GM19351 (cell line): ENCODE measurements at regions not wholly inside any gene's neighbourhood (a gene's known extent, or its start where the extent isn't known, plus 50 kb on each side); places are given as distances from the start of the nearest gene placed in this dataset.

ENCODE experiments used
- ATAC-seq: cut with Tn5 transposase; IDR thresholded peaks from one replicate; pipeline ENCODE4 v1.9.1; 2021; ENCODE audit warnings: mild to moderate bottlenecking, moderate library complexity; ENCODE audit not compliant: unreplicated experiment

DNA sequence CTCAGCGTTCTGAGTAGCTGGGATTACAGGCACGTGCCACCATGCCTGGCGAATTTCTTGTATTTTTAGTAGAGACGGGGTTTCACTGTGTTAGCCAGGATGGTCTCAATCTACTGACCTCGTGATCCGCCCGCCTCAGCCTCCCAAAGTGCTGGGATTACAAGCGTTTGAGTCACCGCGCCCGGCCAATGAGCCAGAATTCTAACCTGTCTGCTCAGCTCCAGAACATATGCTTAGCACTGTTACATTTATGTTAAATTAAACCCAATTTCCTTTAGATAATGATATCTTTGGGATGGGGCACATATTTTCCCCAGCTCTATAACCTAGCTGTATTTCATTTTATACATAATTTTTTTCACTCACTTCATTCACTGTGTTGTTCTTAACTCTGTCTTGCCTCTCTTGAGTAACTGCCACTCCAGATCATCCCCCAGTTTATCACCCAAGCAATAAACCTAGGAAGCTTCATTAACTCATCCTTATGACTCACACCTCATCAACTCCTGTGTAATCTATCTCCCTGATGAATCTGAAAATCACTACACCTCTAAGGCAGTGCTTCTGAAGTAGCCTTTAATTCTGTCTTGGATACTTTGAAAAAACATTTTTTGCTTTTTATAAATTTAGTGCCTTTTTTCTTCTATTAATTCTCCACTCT lies 559.7 kb upstream of the ZWINT start:
- ATAC-seq, result no peak

DNA sequence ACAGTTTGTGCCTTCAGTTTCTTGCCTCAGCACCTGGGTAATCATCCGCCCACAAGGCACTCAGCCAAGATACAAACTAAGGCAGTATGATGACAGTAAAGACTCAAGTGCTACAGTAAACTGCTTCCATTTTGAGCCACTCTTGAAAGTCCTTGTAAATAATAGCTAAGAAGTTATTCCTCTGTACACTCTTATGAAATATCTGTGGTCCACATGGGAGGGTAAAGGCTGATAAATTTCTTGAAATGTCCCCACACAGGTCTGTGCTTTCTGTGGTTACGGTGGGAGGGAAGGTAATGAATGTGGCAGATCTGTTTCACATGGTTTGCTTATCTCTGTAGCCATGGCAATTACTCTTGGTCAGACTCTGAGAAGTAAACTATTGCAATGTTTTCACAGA lies 551.0 kb upstream of the ZWINT start:
- no peak for ATAC-seq

DNA sequence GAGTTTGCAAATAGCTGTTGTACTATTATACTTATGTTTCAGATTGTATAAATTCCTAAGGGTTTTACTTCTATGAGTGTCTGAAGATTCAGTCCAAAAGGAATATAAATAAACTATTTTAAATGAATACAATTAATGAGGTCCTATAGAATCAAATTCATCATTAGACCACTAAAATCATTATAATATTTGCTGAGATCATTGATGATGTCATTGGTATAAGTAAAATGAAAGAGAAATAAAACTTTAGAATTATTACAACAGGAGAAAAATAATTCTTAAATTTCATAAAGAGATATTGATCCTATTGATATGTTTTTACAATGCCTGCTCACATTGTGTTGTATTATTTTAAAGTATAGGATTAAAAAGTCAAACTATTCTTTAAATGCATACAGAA lies 544.0 kb upstream of the ZWINT start:
- no peak for ATAC-seq

DNA sequence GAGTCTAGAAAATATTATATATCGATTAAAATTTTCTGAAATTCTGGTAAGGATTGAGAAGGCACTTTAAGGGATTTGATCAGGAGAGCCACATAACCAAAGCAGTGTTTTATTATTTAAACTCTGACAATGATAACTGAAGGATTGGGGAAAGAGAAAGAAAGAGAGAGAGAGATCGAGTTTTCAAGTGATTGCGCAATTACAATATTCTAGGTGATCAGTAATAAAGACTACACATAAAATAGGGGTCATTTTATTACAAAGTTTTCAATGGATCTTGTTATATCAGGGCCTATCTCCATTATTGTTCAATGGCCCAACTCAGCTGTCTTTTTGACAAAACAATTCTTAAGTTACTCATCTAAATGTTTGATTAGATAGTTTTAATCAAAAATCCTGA lies 541.5 kb upstream of the ZWINT start:
- no peak for ATAC-seq

DNA sequence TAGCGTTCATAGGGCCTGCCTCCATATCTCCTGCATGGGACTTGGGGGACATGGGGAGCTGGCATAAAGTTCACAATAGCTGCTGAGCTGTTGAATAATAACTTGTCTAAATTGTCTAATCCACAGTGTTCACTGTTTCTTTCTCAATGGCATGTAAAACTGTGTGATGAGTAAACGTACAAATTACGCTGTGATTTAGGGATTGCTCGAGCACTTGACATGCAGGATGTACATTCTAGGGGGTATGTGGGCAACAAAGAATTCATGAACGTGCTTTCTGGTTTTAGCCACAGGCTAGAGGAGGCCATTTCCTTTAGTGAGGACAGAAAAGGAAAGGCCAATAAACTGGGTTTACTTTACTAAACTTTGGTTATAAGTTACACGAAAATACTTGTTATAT lies 534.2 kb upstream of the ZWINT start:
- no peak for ATAC-seq

DNA sequence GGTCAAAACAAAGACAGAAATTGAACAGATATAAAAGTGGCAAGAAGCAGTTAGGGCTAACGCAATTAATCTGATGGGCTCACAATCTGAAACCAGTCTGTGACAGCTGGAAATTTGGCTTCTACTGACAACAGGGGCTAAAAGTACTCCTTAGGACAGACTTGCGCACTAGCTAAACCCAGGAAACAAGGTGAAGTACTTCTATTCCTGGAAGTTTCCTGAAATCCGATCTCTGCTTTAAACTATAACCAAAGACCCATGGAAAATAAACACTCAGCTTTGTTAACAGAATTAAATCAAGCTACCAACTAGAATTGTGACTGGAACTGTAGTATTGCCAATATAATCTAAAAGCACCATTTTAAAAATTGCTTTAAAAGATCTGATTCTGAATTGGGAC lies 520.2 kb upstream of the ZWINT start:
- no peak for ATAC-seq

DNA sequence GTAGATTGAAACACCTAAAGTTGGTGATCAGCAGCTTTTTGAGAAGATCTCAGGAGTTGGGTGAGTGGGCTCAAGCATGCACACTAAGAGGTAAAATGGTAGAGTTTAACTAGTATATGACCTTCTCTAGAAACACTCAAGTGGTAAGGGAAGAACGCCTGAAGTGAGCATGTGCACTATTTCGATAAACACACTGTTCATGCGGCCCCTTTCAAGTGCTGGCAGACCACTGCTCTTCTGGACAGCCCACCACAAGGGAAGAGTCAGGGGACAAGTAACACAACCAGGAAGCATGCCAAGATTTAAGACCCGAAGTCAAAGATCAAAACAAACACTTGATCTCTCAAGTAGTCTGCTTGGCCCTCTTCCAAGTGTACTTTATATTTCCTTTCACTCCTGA lies 519.5 kb upstream of the ZWINT start:
- no peak for ATAC-seq

- ATAC-seq, result no peak
These were observed 513.9 kb upstream of the ZWINT start for GRCh38 chr10:56874950-56875349.

GRCh38 chr10:56871160-56871668 lies 510.2 kb upstream of the ZWINT start:
- no peak for ATAC-seq

GRCh38 chr10:56867236-56867635 lies 506.2 kb upstream of the ZWINT start:
- ATAC-seq, result no peak

DNA sequence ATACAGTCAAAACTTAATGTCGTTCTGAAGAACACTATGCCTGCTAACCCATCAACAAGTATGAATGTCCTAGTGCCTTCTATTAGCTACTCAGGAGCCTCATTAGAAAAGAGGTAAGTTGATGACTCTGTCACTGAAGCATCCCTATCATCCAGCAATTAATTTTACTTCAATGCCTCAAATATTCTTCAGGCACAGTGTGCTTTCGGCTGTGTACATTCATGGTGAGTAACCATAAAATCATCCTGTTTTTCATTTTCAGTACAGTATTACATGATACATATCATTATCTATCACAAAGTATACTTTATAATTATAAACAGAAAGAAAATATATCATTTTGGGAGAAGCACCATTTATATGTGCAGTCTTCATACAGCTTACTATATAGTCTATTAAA lies 495.5 kb upstream of the ZWINT start:
- ATAC-seq, result no peak

- no peak for ATAC-seq
These were observed 484.0 kb upstream of the ZWINT start for GRCh38 chr10:56844978-56845529.

- no peak for ATAC-seq
These were observed 475.6 kb upstream of the ZWINT start for GRCh38 chr10:56836659-56837058.

DNA sequence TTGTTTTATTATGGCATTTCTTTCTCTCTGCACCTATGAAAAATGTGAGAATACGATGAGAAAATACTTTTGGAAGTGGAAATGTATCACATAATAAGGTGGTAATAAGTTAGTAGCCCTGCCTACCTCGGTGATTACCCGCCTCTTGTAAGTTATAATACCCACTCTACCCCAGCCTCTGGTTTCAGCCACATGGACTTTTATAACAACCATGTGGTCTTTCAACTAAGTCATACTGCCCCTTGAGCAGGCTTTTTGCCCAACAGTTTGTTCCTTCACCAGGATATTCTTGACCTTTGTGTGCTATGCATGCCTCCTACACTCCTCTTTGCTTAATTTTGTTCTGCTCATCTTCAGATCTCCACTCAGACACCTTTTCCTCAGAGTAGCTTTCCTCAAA lies 470.6 kb upstream of the ZWINT start:
- ATAC-seq, result no peak

DNA sequence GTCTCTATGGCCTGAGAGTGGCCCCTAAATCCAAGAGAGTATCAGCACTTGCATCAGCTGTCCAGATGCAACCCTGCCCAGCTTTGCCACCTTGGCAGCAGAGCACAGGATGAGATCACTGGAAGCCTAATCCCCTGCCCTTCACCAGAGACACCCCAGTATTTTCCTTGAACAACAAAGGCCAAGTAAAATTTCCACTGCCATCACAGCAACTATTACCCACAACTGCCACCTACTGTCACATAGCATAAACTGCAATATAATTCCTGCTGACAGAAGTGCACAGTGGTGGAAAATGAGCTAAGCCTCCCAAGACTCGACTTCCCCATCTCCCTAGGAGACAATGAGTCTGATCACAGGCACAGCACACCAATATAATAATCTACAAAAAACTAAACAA lies 462.8 kb upstream of the ZWINT start:
- ATAC-seq, result peak; percentile 73

DNA sequence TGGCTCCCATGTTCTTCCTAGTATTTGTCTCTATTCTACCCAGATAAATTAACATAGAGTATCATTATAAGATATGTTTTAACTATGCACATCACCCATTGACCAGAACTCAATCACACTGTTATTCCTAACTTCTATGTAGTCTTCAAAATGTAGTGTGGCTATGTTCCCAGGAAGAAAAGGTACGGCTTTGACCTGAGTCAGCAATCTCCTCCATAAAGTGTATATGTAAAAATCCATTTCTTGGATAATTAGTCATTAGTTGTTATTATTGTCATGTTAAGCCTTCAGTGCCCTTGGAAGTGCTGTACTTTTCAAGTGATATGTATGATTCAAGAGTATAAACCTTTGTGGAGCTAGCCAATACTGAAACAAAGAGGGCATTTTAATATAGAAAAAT lies 444.0 kb upstream of the ZWINT start:
- no peak for ATAC-seq

- no peak for ATAC-seq
These were observed 424.2 kb upstream of the ZWINT start for GRCh38 chr10:56785292-56785691.

DNA sequence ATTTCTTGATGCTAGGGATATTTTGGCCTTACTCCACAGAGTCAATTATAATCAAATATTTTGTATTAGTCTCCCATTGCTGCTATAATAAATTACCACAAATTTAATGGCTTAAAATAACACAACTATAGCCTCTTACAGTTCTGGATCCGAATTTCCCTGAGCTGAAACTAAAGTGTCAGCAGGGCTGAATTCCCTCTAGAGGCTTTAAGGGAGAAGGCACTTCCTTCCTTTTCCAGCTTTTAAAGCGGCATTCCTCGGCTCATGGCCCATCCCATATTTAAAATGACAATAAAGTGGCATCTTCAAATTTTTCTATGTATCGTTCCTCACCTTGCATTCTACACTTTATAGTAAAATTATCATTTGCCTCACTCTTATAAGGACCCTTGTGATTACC lies 421.4 kb upstream of the ZWINT start:
- ATAC-seq, result no peak

GRCh38 chr10:56771343-56771742 lies 410.3 kb upstream of the ZWINT start:
- ATAC-seq, result no peak

DNA sequence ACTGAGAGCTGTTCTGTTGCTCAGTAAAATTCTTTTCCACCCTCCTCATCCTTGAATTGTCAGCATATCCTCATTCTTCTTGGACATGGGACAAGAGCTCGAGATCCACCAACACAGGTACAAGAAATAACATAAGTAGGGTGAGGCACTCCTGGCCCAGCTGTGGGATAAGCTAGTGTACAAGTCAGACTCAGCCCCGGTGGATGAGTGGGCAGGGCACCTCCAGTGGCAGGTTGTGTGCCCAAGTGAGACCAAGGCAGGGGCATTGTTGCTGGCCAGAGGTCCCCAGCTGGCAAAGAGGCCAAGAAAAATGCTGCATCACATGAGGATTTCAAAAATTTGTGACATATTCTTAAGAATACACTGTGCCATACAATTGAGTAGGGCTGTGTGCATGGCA lies 402.0 kb upstream of the ZWINT start:
- ATAC-seq, result no peak

GRCh38 chr10:56745490-56745889 lies 384.4 kb upstream of the ZWINT start:
- ATAC-seq, result no peak

DNA sequence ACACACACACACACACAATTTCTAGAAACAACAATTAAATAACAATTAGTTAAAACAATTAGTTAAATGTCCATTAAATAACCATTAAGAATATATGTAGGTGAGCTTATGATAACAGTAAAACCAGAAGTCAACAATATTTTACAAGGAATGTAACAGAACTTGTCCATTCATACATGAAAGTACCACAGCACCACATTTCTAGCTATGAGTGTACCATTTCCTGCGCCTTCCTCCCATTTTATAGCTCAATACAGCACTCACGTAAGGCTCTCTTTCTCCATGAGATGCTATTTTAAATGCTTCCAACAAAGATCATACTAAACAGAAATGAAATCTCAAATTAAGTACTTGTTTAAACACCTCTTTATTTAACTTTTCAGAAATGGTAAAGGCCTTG lies 367.3 kb upstream of the ZWINT start:
- ATAC-seq, result no peak

DNA sequence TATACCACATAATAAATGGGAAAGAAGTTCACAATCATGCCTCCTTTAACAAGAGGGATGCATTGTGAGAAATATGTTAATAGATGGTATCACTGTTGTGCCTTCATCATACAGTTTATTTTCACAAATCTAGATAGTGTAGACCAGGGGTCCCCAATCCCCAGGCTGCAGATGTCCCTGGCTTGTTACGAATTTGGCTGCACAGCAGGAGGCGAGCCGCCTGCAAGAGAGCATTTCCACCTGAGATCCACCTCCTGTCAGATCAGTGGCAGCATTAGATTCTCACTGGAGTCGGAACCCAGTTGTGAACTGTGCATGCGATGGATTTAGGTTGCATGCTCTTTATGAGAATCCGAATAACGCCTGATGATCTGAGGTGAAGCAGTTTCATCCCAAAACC lies 361.9 kb upstream of the ZWINT start:
- no peak for ATAC-seq
